GM12891 (cell line): ENCODE measurements at regions not wholly inside any gene's neighbourhood (a gene's known extent, or its start where the extent isn't known, plus 50 kb on each side); places are given as distances from the start of the nearest gene placed in this dataset.

Source experiments
- POLR2A ChIP-seq: IDR thresholded peaks from 2 replicates; pipeline ENCODE4 v1.6.1; 2011; ENCODE audit warnings: low read depth, low read length, control low read depth
- POLR2AphosphoS5 ChIP-seq: IDR thresholded peaks from 2 replicates; pipeline ENCODE4 v1.6.1; 2011; ENCODE audit warnings: low read depth, low read length, control low read depth
- POU2F2 ChIP-seq: IDR thresholded peaks from 2 replicates; pipeline ENCODE4 v1.6.1; 2011; ENCODE audit warnings: low read depth, mild to moderate bottlenecking, control low read depth, low read length, moderate library complexity

DNA sequence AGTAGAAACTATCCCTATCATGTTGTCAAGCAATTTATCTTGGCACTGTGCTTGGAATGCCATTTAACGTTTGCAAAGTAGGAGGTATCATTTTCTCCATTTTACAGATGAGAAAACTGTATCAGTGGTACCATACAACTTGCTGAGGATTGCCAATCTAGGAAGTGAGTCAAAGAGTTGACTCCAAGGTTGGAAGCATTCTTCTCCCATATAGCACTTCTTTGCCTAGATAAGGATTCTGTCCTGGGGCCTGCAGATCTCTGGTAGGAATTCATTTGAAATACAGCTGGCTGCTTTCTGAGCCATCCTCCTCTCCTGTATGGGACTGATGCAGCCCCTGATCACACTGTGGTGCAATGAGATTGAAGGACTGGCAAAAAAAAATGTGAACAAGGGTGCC, 170.2 kb downstream of the ALDH1A2 start:
- TF ChIP-seq POLR2AphosphoS5 = no peak
- TF ChIP-seq POLR2A = no peak
- no peak for TF ChIP-seq POU2F2
